A549 (cell line): ENCODE measurements at regions not wholly inside any gene's neighbourhood (a gene's known extent, or its start where the extent isn't known, plus 50 kb on each side); places are given as distances from the start of the nearest gene placed in this dataset.

Source experiments
- ATAC-seq, 2 experiments: fragments of 200-7000 bp in 1 of 2; fragments of >200 bp in 1 of 2; cut with Nextera tagmentation in 1 of 2; cut with Tn5 transposase in 1 of 2; 3 replicates each; pipeline versions ENCODE4 v1.8.0 to v1.9.1; 2018 to 2020; ENCODE audit warnings: mild to moderate bottlenecking in 1 of 2, moderate library complexity in 1 of 2
- CTCF ChIA-PET: fragments of 300-600 bp; sonication (Branson Sonifier 250); formaldehyde crosslinking; extraction: SDS; loops from one replicate; lab custom pipeline; 2021; ENCODE audit warnings: antibody characterized with exemption, inconsistent platforms; lab: Yijun Ruan, JAX
- POLR2A ChIA-PET: fragments of 350-600 bp; formaldehyde crosslinking; extraction: SDS; loops from one replicate; lab custom pipeline; 2021; ENCODE audit warnings: antibody characterized with exemption, inconsistent platforms; lab: Yijun Ruan, JAX
- DNase-seq, 2 experiments: peaks; one replicate each; pipeline versions ENCODE4 v3.0.0 to v3.0.0-alpha.2; 2011 to 2016; ENCODE audit warnings: low read depth in 1 of 2, low spot score in 1 of 2
- FAIRE-seq: peaks from 2 replicates; lab custom pipeline; 2011; peaks lifted over from hg19 to GRCh38; lab: Jason Lieb, UNC
- H3K27ac ChIP-seq, 2 experiments: fragments of >200 bp; sonication (Bioruptor Twin); formaldehyde crosslinking; 3 replicates each; pipeline ENCODE4 v1.5.1; 2016 to 2017
- H3K4me1 ChIP-seq: fragments of >200 bp; sonication (Bioruptor Twin); formaldehyde crosslinking; 3 replicates; pipeline ENCODE4 v1.6.1; 2016
- H3K4me2 ChIP-seq: fragments of >200 bp; sonication (Bioruptor Twin); formaldehyde crosslinking; 3 replicates; pipeline ENCODE4 v1.6.1; 2016
- H3K4me3 ChIP-seq: fragments of >200 bp; sonication (Bioruptor Twin); formaldehyde crosslinking; 3 replicates; pipeline ENCODE4 v1.5.1; 2016
- H3K9me3 ChIP-seq: fragments of >200 bp; sonication (Bioruptor Twin); formaldehyde crosslinking; 3 replicates; pipeline ENCODE4 v1.6.1; 2016
- CBX2 ChIP-seq: fragments of 200-600 bp; sonication (generic); IDR thresholded peaks from 2 replicates; pipeline ENCODE4 v1.6.1; 2016; ENCODE audit warnings: low read depth, mild to moderate bottlenecking, borderline replicate concordance
- CEBPB ChIP-seq, 2 experiments: fragments of >200 bp in 1 of 2; sonication (Bioruptor Twin) in 1 of 2; formaldehyde crosslinking in 1 of 2; IDR thresholded peaks; 2 replicates each; pipeline ENCODE4 v1.6.1; 2012 to 2016
- EHF ChIP-seq: fragments of 250-450 bp; sonication (Bioruptor Pico); IDR thresholded peaks from 2 replicates; pipeline ENCODE4 v1.5.0; 2020; ENCODE audit warnings: mild to moderate bottlenecking
- ELK1 ChIP-seq: fragments of 150-350 bp; IDR thresholded peaks from 2 replicates; pipeline ENCODE4 v1.6.1; 2014; ENCODE audit warnings: low read depth, mild to moderate bottlenecking, low read length
- FOSB ChIP-seq: fragments of 250-450 bp; sonication (Bioruptor Pico); IDR thresholded peaks from 2 replicates; pipeline ENCODE4 v1.5.0; 2020; ENCODE audit warnings: mild to moderate bottlenecking, moderate library complexity
- FOSL2 ChIP-seq, 2 experiments: fragments of 450-650 bp in 1 of 2; fragments of >200 bp in 1 of 2; sonication (Bioruptor Twin) in 1 of 2; formaldehyde crosslinking; IDR thresholded peaks; 2 replicates each; pipeline versions ENCODE4 v1.5.0 to v1.6.1; 2016 to 2020; ENCODE audit warnings: mild to moderate bottlenecking in 1 of 2, moderate library complexity in 1 of 2
- HEYL ChIP-seq: fragments of 250-450 bp; sonication (Bioruptor Pico); IDR thresholded peaks from 2 replicates; pipeline ENCODE4 v1.8.0; 2021; ENCODE audit warnings: mild to moderate bottlenecking, moderate library complexity
- HOXB13 ChIP-seq: fragments of 250-450 bp; sonication (Bioruptor Pico); IDR thresholded peaks from 2 replicates; pipeline ENCODE4 v1.5.0; 2020; ENCODE audit warnings: low read depth, mild to moderate bottlenecking, moderate library complexity
- JUNB ChIP-seq: fragments of >200 bp; sonication (Bioruptor Twin); formaldehyde crosslinking; IDR thresholded peaks from 2 replicates; pipeline ENCODE4 v1.6.1; 2016
- KDM5A ChIP-seq: fragments of 200-600 bp; sonication (generic); IDR thresholded peaks from 2 replicates; pipeline ENCODE4 v1.6.1; 2016; ENCODE audit warnings: antibody characterized with exemption, mild to moderate bottlenecking
- MAX ChIP-seq: IDR thresholded peaks from 2 replicates; pipeline ENCODE4 v1.6.1; 2012
- MAZ ChIP-seq: fragments of 150-350 bp; IDR thresholded peaks from 2 replicates; pipeline ENCODE4 v1.6.1; 2014; ENCODE audit warnings: antibody characterized with exemption, low read depth, low read length, borderline replicate concordance
- MYC ChIP-seq: IDR thresholded peaks from 2 replicates; pipeline ENCODE4 v1.6.1; 2012; ENCODE audit warnings: mild to moderate bottlenecking, inconsistent platforms, low read length, improper control_type of control experiment, borderline replicate concordance
- NFE2L2 ChIP-seq: fragments of 150-350 bp; conservative IDR thresholded peaks from 2 replicates; pipeline ENCODE4 v1.6.1; 2014; ENCODE audit warnings: low read length
- POLR2A ChIP-seq: IDR thresholded peaks from 2 replicates; pipeline ENCODE4 v1.6.1; 2012; ENCODE audit warnings: mild to moderate bottlenecking, low read length
- REST ChIP-seq: fragments of 200-600 bp; sonication (generic); IDR thresholded peaks from 2 replicates; pipeline ENCODE4 v1.6.1; 2016; ENCODE audit warnings: antibody characterized with exemption, mild to moderate bottlenecking, moderate library complexity
- RNF2 ChIP-seq: fragments of 200-600 bp; sonication (generic); IDR thresholded peaks from 2 replicates; pipeline ENCODE4 v1.6.1; 2016; ENCODE audit warnings: low read depth, mild to moderate bottlenecking, antibody characterized with exemption, moderate library complexity, borderline replicate concordance
- SMC3 ChIP-seq: fragments of >200 bp; sonication (Bioruptor Twin); formaldehyde crosslinking; IDR thresholded peaks from 3 replicates; pipeline ENCODE4 v1.6.1; 2018; ENCODE audit warnings: inconsistent platforms
- SREBF2 ChIP-seq: fragments of 450-650 bp; IDR thresholded peaks from 2 replicates; pipeline ENCODE4 v1.6.1; 2014; ENCODE audit warnings: mild to moderate bottlenecking, moderate library complexity
- ZC3H11A ChIP-seq: fragments of 450-650 bp; IDR thresholded peaks from 2 replicates; pipeline ENCODE4 v1.6.1; 2014; ENCODE audit warnings: antibody characterized with exemption, mild to moderate bottlenecking
- ZNF302 ChIP-seq: fragments of 250-450 bp; sonication (Bioruptor Pico); IDR thresholded peaks from 2 replicates; pipeline ENCODE4 v1.9.0; 2021; ENCODE audit warnings: inconsistent platforms, mild to moderate bottlenecking, moderate library complexity
- WGBS: methylation state at CpG from one replicate; pipeline ENCODE4 v1.1.6; 2017; ENCODE audit errors: missing lambda C conversion rate; 5-methylcytosine and 5-hydroxymethylcytosine counted together

- Histone ChIP-seq H3K27ac (no peak overlapping the region), H3K4me1 (no peaks in the 10 kb centered on the region), H3K9me3 (no peaks in the 10 kb centered on the region), H3K4me2 (no peak overlapping the region), H3K4me3 (no peak overlapping the region)
- no peak for TF ChIP-seq ZC3H11A
- TF ChIP-seq JUNB = no peak
- TF ChIP-seq ZNF302 (CRISPR knock-in tag) = no peak
- TF ChIP-seq RNF2 = no peak
- FAIRE-seq (no peak), ATAC-seq (no peak), DNase-seq (no peak)
- 89% methylated on average over 1 of the region's 1 CpG for WGBS
- CTCF ChIA-PET = no interaction called here
- POLR2A ChIA-PET = no interaction called here
These were observed 262.2 kb upstream of the TTC29 start for GRCh38 chr4:147207911-147208310.

DNA sequence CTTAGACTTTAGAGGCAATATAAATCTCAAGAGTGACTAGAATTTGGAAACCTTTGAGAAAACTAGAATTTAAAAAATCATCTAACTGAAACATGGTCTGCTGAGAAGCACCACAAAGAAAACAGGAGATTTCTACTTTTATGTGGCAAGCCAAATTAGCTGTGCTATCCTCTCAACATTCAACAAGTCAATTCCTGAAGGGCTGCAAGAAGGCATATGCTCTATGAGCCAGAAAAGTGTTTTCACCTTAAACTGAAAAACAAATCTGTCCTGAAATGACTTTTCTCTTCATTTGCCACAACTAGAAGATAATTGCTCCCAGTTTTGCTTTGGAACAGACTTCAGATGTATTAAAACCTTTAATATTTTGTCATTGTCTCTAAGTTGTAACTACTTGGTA is 263.2 kb upstream of the EDNRA start:
- no peaks in the 10 kb centered on the region for H3K9me3 ChIP-seq
- CTCF ChIA-PET = no interaction called here
- FAIRE-seq = no peak
- no peak overlapping the region for H3K27ac ChIP-seq
- H3K4me1 ChIP-seq = peaks cover 5% of the 10 kb centered on the region; the same call in 1 of the 3 replicates
- no peak for ATAC-seq
- no peak for DNase-seq
- no peak overlapping the region for H3K4me2 ChIP-seq
- POLR2A ChIA-PET = no interaction called here
- no peak for TF ChIP-seq REST
- TF ChIP-seq HEYL (CRISPR knock-in tag) = no peak
- no peak for TF ChIP-seq NFE2L2
- no peak for TF ChIP-seq MAZ
- TF ChIP-seq POLR2A = no peak
- no peak for TF ChIP-seq FOSL2 (IDR thresholded peaks at IDR 0.05)
- TF ChIP-seq FOSL2 (CRISPR knock-in tag; IDR thresholded peaks at IDR 0.05) = no peak
- TF ChIP-seq MAX = no peak
- no peak for TF ChIP-seq ELK1
- no peak for TF ChIP-seq CEBPB (IDR thresholded peaks at IDR 0.05)
- no peak for TF ChIP-seq KDM5A
- TF ChIP-seq SMC3 = no peak
- TF ChIP-seq HOXB13 (CRISPR knock-in tag) = no peak
- TF ChIP-seq CBX2 = no peak
- no peak for TF ChIP-seq FOSB (CRISPR knock-in tag)
- H3K4me3 ChIP-seq = no peak overlapping the region

DNA sequence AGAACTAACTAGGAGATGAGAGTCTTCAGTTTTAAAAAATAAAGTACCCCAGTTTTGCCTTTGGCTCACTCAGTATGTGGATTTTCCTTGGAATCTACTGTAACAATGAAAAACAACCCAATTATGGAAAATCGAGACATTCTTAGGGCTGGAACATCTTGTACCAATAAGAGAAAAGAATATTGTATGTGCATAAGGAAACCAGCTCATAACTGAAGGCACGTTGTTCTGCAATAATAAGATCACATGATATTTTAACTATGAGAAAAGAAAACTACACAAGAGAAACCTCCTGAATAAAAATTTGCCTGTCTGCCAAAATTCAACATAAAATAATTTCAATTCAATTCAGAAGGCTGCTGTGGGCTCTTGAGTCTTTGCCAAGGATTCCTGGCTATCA is 261.8 kb upstream of the EDNRA start:
- DNase-seq = no peak
- no peak for TF ChIP-seq EHF (CRISPR knock-in tag)
- no peak for TF ChIP-seq MYC
- TF ChIP-seq SREBF2 = no peak
- POLR2A ChIA-PET = no interaction called here
- WGBS = 44% methylated on average over 2 of the region's 2 CpGs
- no peak for ATAC-seq
- H3K9me3 ChIP-seq = no peaks in the 10 kb centered on the region
- H3K4me2 ChIP-seq = no peak overlapping the region
- H3K4me3 ChIP-seq = no peak overlapping the region
- peaks cover 5% of the 10 kb centered on the region; the same call in 1 of the 3 replicates for H3K4me1 ChIP-seq
- CTCF ChIA-PET = no interaction called here
- FAIRE-seq = no peak
- H3K27ac ChIP-seq = no peak overlapping the region
